B cell (primary cell): ENCODE measurements at regions not wholly inside any gene's neighbourhood (a gene's known extent, or its start where the extent isn't known, plus 50 kb on each side); places are given as distances from the start of the nearest gene placed in this dataset.
A peak's percentile ranks its signal among the peaks of the same experiment; 100 is the strongest.

Source experiments
- ATAC-seq: fragments of 200-7000 bp; cut with Tn5 transposase; one replicate; pipeline ENCODE4 v1.10.0; 2021; ENCODE audit warnings: low read depth, mild to moderate bottlenecking, moderate number of reproducible peaks, moderate library complexity
- CTCF ChIA-PET: fragments of 350-600 bp; sonication (Branson Sonifier 250); formaldehyde crosslinking; loops from one replicate; lab custom pipeline; 2021; ENCODE audit warnings: antibody characterized with exemption, inconsistent platforms; lab: Charles Lee
- POLR2A ChIA-PET: fragments of 350-600 bp; sonication (Branson Sonifier 250); formaldehyde crosslinking; loops from one replicate; lab custom pipeline; 2021; ENCODE audit warnings: antibody characterized with exemption; lab: Charles Lee
- DNase-seq: peaks from one replicate; pipeline ENCODE4 v3.0.0; 2013
- H2AFZ ChIP-seq: 2 replicates; pipeline ENCODE4 v1.6.1; 2012; ENCODE audit warnings: mild to moderate bottlenecking, low read depth, low read length; ENCODE audit not compliant: insufficient read depth, poor library complexity, severe bottlenecking
- H3K27ac ChIP-seq, 2 donors: 1 replicate in 1 of 2; 2 replicates in 1 of 2; pipeline ENCODE4 v1.5.1; 2012 to 2013; ENCODE audit warnings: low read length in 2 of 2, mild to moderate bottlenecking in 2 of 2, moderate library complexity in 1 of 2
- H3K27me3 ChIP-seq, 4 experiments: fragments of 200-600 bp in 1 of 4; sonication (generic) in 1 of 4; replicated peaks in 1 of 4; 1 replicate in 2 of 4; 2 replicates in 2 of 4; pipeline versions ENCODE4 v1.6.1 to v1.7.0; 2013 to 2016; ENCODE audit warnings: low read length in 3 of 4, mild to moderate bottlenecking in 2 of 4, mixed read lengths in 1 of 4, moderate library complexity in 1 of 4; ENCODE audit not compliant: insufficient read depth in 4 of 4, control insufficient read depth in 3 of 4; ENCODE audit errors: control extremely low read depth in 1 of 4
- H3K36me3 ChIP-seq, 2 experiments: replicated peaks in 1 of 2; 1 replicate in 1 of 2; 2 replicates in 1 of 2; pipeline versions ENCODE4 v1.6.1 to v1.7.1; 2013; ENCODE audit warnings: low read length in 1 of 2; ENCODE audit not compliant: insufficient read depth in 2 of 2, control insufficient read depth in 1 of 2; ENCODE audit errors: control extremely low read depth in 1 of 2, extremely low read depth in 1 of 2
- H3K4me1 ChIP-seq, 2 donors: fragments of 200-600 bp in 1 of 2; sonication (generic) in 1 of 2; 1 replicate in 1 of 2; 2 replicates in 1 of 2; pipeline versions ENCODE4 v1.5.1 to v1.6.1; 2013 to 2017; ENCODE audit warnings: low read length in 2 of 2; ENCODE audit not compliant: control insufficient read depth in 2 of 2, insufficient read depth in 2 of 2
- H3K4me2 ChIP-seq: replicated peaks from 2 replicates; pipeline ENCODE3; 2012; ENCODE audit warnings: mild to moderate bottlenecking, low read depth, low read length; ENCODE audit not compliant: poor library complexity, severe bottlenecking
- H3K4me3 ChIP-seq, 5 experiments: fragments of 200-600 bp in 1 of 5; sonication (generic) in 1 of 5; 1 replicate in 3 of 5; 2 replicates in 2 of 5; pipeline versions ENCODE4 v1.5.1 to v1.7.0; 2011 to 2016; ENCODE audit warnings: low read length in 4 of 5, mild to moderate bottlenecking in 4 of 5, low read depth in 2 of 5, control low read depth in 1 of 5, moderate library complexity in 1 of 5; ENCODE audit not compliant: insufficient read depth in 1 of 5; ENCODE audit errors: control extremely low read depth in 1 of 5, extremely low read depth in 1 of 5
- H3K79me2 ChIP-seq: fragments of 200-600 bp; sonication (generic); one replicate; pipeline ENCODE4 v1.6.0; 2016; ENCODE audit warnings: low read length; ENCODE audit not compliant: control insufficient read depth, insufficient read depth
- H3K9ac ChIP-seq: fragments of 200-600 bp; sonication (generic); 2 replicates; pipeline ENCODE4 v1.6.1; 2017; ENCODE audit warnings: mild to moderate bottlenecking, low read length, moderate library complexity
- H3K9me3 ChIP-seq, 3 donors: one replicate each; pipeline versions ENCODE4 v1.6.1 to v1.7.1; 2013; ENCODE audit warnings: low read length in 2 of 3; ENCODE audit not compliant: control insufficient read depth in 2 of 3, insufficient read depth in 1 of 3; ENCODE audit errors: control extremely low read depth in 1 of 3
- H4K20me1 ChIP-seq: 2 replicates; pipeline ENCODE4 v1.6.0; 2012; ENCODE audit warnings: mild to moderate bottlenecking, low read length; ENCODE audit not compliant: insufficient read depth, control insufficient read depth, poor library complexity, severe bottlenecking
- H3K27ac Mint-ChIP-seq: one replicate; pipeline ENCODE4 v1.8.0; 2021; ENCODE audit warnings: mixed read lengths
- H3K27me3 Mint-ChIP-seq: one replicate; pipeline ENCODE4 v1.8.0; 2021; ENCODE audit warnings: mixed read lengths
- H3K4me1 Mint-ChIP-seq: one replicate; pipeline ENCODE4 v1.8.0; 2021; ENCODE audit warnings: mixed read lengths
- H3K4me3 Mint-ChIP-seq: one replicate; pipeline ENCODE4 v1.8.0; 2021; ENCODE audit warnings: mixed read lengths
- H3K9me3 Mint-ChIP-seq: one replicate; pipeline ENCODE4 v1.8.0; 2022; ENCODE audit warnings: mixed read lengths; ENCODE audit not compliant: insufficient read depth
- CTCF ChIP-seq: fragments of 200-600 bp; IDR thresholded peaks from one replicate; pipeline ENCODE4 v1.8.0; 2022; ENCODE audit warnings: antibody characterized with exemption, mild to moderate bottlenecking
- EZH2 ChIP-seq: IDR thresholded peaks from 2 replicates; pipeline ENCODE4 v1.6.1; 2012; ENCODE audit warnings: borderline replicate concordance, low read depth, mild to moderate bottlenecking, moderate library complexity, low read length; ENCODE audit not compliant: insufficient read depth, poor library complexity, severe bottlenecking
- WGBS: methylation state at CpG from one replicate; pipeline ENCODE4 v1.1.5; 2013; ENCODE audit warnings: missing lambda C conversion rate; ENCODE audit not compliant: insufficient coverage; 5-methylcytosine and 5-hydroxymethylcytosine counted together
- intact Hi-C: fragments of 100-400 bp; cut with micrococcal nuclease; formaldehyde crosslinking; loops from one replicate; pipeline ENCODE4 v1.10.0; 2022

- peak overlapping the region; percentile 96 for H3K4me2 ChIP-seq
- peak overlapping the region; percentile 59 for H3K9ac ChIP-seq
- peak overlapping the region; percentile 67 to 77 for H3K27ac ChIP-seq
- peaks cover 41 to 66% of the 10 kb centered on the region in 2 donors for H3K4me1 ChIP-seq
- intact Hi-C loops, result loop anchor here (1.0 to 5.0 kb wide), 7 partner anchors 43 to 683 kb away; no protein-coding TSS in a partner anchor
- no peaks in the 10 kb centered on the region for H3K9me3 Mint-ChIP-seq
- no peaks in the 10 kb centered on the region for H3K36me3 ChIP-seq
- H3K27me3 ChIP-seq, result no peaks in the 10 kb centered on the region
- H3K27me3 Mint-ChIP-seq, result no peaks in the 10 kb centered on the region
- TF ChIP-seq EZH2, result no peak
- TF ChIP-seq CTCF, result peak; percentile 93
- peak overlapping the region in 4 of 5 experiments; percentile 21 to 65 (median 36) for H3K4me3 ChIP-seq
- H4K20me1 ChIP-seq, result no peaks in the 10 kb centered on the region
- ChIA-PET POLR2A (interaction anchor here (0.7 to 3.4 kb wide), 14 partner anchors 10 to 165 kb away, joined by 3 to 12 read pairs (median 4); no protein-coding TSS in a partner anchor), CTCF (interaction anchor here (0.6 to 9.4 kb wide), 38 partner anchors 9 to 682 kb away, joined by 3 to 169 read pairs (median 5); no protein-coding TSS in a partner anchor)
- peak overlapping the region; percentile 68 for H2AFZ ChIP-seq
- peak overlapping the region; percentile 85 for H3K27ac Mint-ChIP-seq
- H3K4me1 Mint-ChIP-seq, result peaks cover 53% of the 10 kb centered on the region
- peak overlapping the region; percentile 82 for H3K4me3 Mint-ChIP-seq
- DNase-seq, result peak; percentile 94
- 7% methylated on average over 19 of the region's 23 CpGs for WGBS
- H3K79me2 ChIP-seq, result peaks cover 6% of the 10 kb centered on the region
- peak; percentile 89 for ATAC-seq
- no peaks in the 10 kb centered on the region for H3K9me3 ChIP-seq
These were observed 190.6 kb downstream of the SEC14L1 start for GRCh38 chr17:77331301-77331864.
